Osteocyte (in vitro differentiated cells): ENCODE measurements at regions not wholly inside any gene's neighbourhood (a gene's known extent, or its start where the extent isn't known, plus 50 kb on each side); places are given as distances from the start of the nearest gene placed in this dataset.
A peak's percentile ranks its signal among the peaks of the same experiment; 100 is the strongest.

ENCODE experiments used
- DNase-seq: peaks from one replicate; pipeline ENCODE4 v3.0.0; 2021; ENCODE audit warnings: mixed read lengths; ENCODE audit not compliant: unreplicated experiment; ENCODE audit errors: extremely low spot score
- H3K27ac Mint-ChIP-seq: one replicate; pipeline ENCODE4 v1.8.0; 2021; ENCODE audit warnings: mild to moderate bottlenecking, mixed read lengths; ENCODE audit not compliant: unreplicated experiment
- H3K27me3 Mint-ChIP-seq: one replicate; pipeline ENCODE4 v1.8.0; 2021; ENCODE audit warnings: mixed read lengths; ENCODE audit not compliant: unreplicated experiment
- H3K36me3 Mint-ChIP-seq: one replicate; pipeline ENCODE4 v1.8.0; 2021; ENCODE audit warnings: mixed read lengths; ENCODE audit not compliant: unreplicated experiment
- H3K4me1 Mint-ChIP-seq: one replicate; pipeline ENCODE4 v1.8.0; 2021; ENCODE audit warnings: mixed read lengths; ENCODE audit not compliant: unreplicated experiment
- H3K4me3 Mint-ChIP-seq: one replicate; pipeline ENCODE4 v1.8.0; 2021; ENCODE audit warnings: mild to moderate bottlenecking, moderate library complexity, mixed read lengths; ENCODE audit not compliant: unreplicated experiment
- H3K9me3 Mint-ChIP-seq: one replicate; pipeline ENCODE4 v1.8.0; 2021; ENCODE audit warnings: mixed read lengths; ENCODE audit not compliant: unreplicated experiment
- CTCF ChIP-seq: fragments of 200-600 bp; sonication (generic); IDR thresholded peaks from 2 replicates; pipeline ENCODE4 v1.5.0; 2021; ENCODE audit warnings: antibody characterized with exemption, mild to moderate bottlenecking, moderate library complexity

GRCh38 chr13:84653915-84654534 is 771.8 kb upstream of the SLITRK1 start:
- no peaks in the 10 kb centered on the region for H3K27me3 Mint-ChIP-seq
- H3K36me3 Mint-ChIP-seq = no peaks in the 10 kb centered on the region

GRCh38 chr13:84651705-84652104 is 769.4 kb upstream of the SLITRK1 start:
- H3K27ac Mint-ChIP-seq = no peak overlapping the region
- DNase-seq = no peak
- H3K9me3 Mint-ChIP-seq = peaks cover 11% of the 10 kb centered on the region
- H3K27me3 Mint-ChIP-seq = no peaks in the 10 kb centered on the region
- no peak for TF ChIP-seq CTCF
- no peaks in the 10 kb centered on the region for H3K36me3 Mint-ChIP-seq
- H3K4me1 Mint-ChIP-seq = peaks cover 24% of the 10 kb centered on the region
- no peak overlapping the region for H3K4me3 Mint-ChIP-seq

More at GRCh38 chr13:84653915-84654534, 771.8 kb upstream of the SLITRK1 start:
- Mint-ChIP-seq H3K4me1 (peaks cover 19% of the 10 kb centered on the region), H3K27ac (no peak overlapping the region), H3K4me3 (no peak overlapping the region), H3K9me3 (peaks cover 11% of the 10 kb centered on the region)
- no peak for TF ChIP-seq CTCF
- no peak for DNase-seq

- Mint-ChIP-seq H3K4me1 (peaks cover 25% of the 10 kb centered on the region), H3K9me3 (peaks cover 11% of the 10 kb centered on the region), H3K4me3 (no peak overlapping the region), H3K27ac (no peak overlapping the region), H3K36me3 (no peaks in the 10 kb centered on the region), H3K27me3 (no peaks in the 10 kb centered on the region)
- no peak for TF ChIP-seq CTCF
- no peak for DNase-seq
These were observed 769.0 kb upstream of the SLITRK1 start for GRCh38 chr13:84651288-84651687.

- Mint-ChIP-seq H3K4me1 (peaks cover 31% of the 10 kb centered on the region), H3K27me3 (no peaks in the 10 kb centered on the region), H3K27ac (no peak overlapping the region), H3K4me3 (no peak overlapping the region), H3K36me3 (no peaks in the 10 kb centered on the region), H3K9me3 (peaks cover 11% of the 10 kb centered on the region)
- no peak for TF ChIP-seq CTCF
- DNase-seq = no peak
These were observed 767.6 kb upstream of the SLITRK1 start for GRCh38 chr13:84649853-84650252.

- peaks cover 31% of the 10 kb centered on the region for H3K4me1 Mint-ChIP-seq
- H3K36me3 Mint-ChIP-seq = no peaks in the 10 kb centered on the region
- H3K27me3 Mint-ChIP-seq = no peaks in the 10 kb centered on the region
- DNase-seq = no peak
- TF ChIP-seq CTCF = peak; percentile 56
- peaks cover 6% of the 10 kb centered on the region for H3K9me3 Mint-ChIP-seq
- H3K4me3 Mint-ChIP-seq = no peak overlapping the region
- no peak overlapping the region for H3K27ac Mint-ChIP-seq
These were observed 765.9 kb upstream of the SLITRK1 start for GRCh38 chr13:84648069-84648640.
